ENCODE measurements at regions not wholly inside any gene's neighbourhood (a gene's known extent, or its start where the extent isn't known, plus 50 kb on each side); places are given as distances from the start of the nearest gene placed in this dataset.

GRCh38 chr1:204814166-204814884 is 56.3 kb upstream of the NFASC start:
- intact Hi-C loops (cut with micrococcal nuclease), result no loop called here
- DNase-seq (no peak), ATAC-seq (no peak)
- Mint-ChIP-seq H3K36me3 (ENCODE audit: low read depth) (no peaks in the 10 kb centered on the region), H3K27ac (no peak overlapping the region), H3K9me3 (no peaks in the 10 kb centered on the region), H3K27me3 (peaks cover 6% of the 10 kb centered on the region), H3K4me3 (no peak overlapping the region), H3K4me1 (ENCODE audit: low read depth) (no peaks in the 10 kb centered on the region)
- ChIA-PET CTCF (interaction anchor here (1.4 to 13.1 kb wide), 5 partner anchors 7 to 246 kb away, joined by 3 to 176 read pairs (median 11); no protein-coding TSS in a partner anchor), POLR2A (interaction anchor here (0.6 kb wide), 1 partner anchor 1282 kb away, joined by 3 read pairs; no protein-coding TSS in a partner anchor)
- no peak for TF ChIP-seq CTCF (IDR thresholded peaks at IDR 0.05)

GRCh38 chr1:204817341-204817740 is 53.3 kb upstream of the NFASC start:
- TF ChIP-seq CTCF (IDR thresholded peaks at IDR 0.05), result no peak
- ATAC-seq (no peak), DNase-seq (no peak)
- no peak overlapping the region for H3K4me3 Mint-ChIP-seq
- peaks cover 6% of the 10 kb centered on the region for H3K27me3 Mint-ChIP-seq
- no peaks in the 10 kb centered on the region for H3K36me3 Mint-ChIP-seq (ENCODE audit: low read depth)
- intact Hi-C loops (cut with micrococcal nuclease), result no loop called here
- POLR2A ChIA-PET, result no interaction called here
- no peaks in the 10 kb centered on the region for H3K9me3 Mint-ChIP-seq
- H3K4me1 Mint-ChIP-seq (ENCODE audit: low read depth), result no peaks in the 10 kb centered on the region
- H3K27ac Mint-ChIP-seq, result no peak overlapping the region
- CTCF ChIA-PET, result interaction anchor here (0.7 to 13.1 kb wide), 2 partner anchors 10 to 159 kb away, joined by 3 to 116 read pairs; no protein-coding TSS in a partner anchor

GRCh38 chr1:204818998-204819397 is 51.7 kb upstream of the NFASC start:
- ATAC-seq (no peak), DNase-seq (no peak)
- Mint-ChIP-seq H3K36me3 (ENCODE audit: low read depth) (no peaks in the 10 kb centered on the region), H3K4me3 (no peak overlapping the region), H3K27ac (no peak overlapping the region), H3K9me3 (no peaks in the 10 kb centered on the region), H3K27me3 (peaks cover 6% of the 10 kb centered on the region), H3K4me1 (ENCODE audit: low read depth) (no peaks in the 10 kb centered on the region)
- ChIA-PET POLR2A (no interaction called here), CTCF (interaction anchor here (13.1 kb wide), 1 partner anchor 11 kb away, joined by 116 read pairs; no protein-coding TSS in a partner anchor)
- intact Hi-C loops (cut with micrococcal nuclease), result no loop called here
- TF ChIP-seq CTCF (IDR thresholded peaks at IDR 0.05), result no peak

GRCh38 chr1:204819495-204819894 is 51.2 kb upstream of the NFASC start:
- H3K36me3 Mint-ChIP-seq (ENCODE audit: low read depth), result no peaks in the 10 kb centered on the region
- no peak overlapping the region for H3K4me3 Mint-ChIP-seq
- H3K27me3 Mint-ChIP-seq, result peaks cover 6% of the 10 kb centered on the region
- DNase-seq, result no peak
- ChIA-PET POLR2A (no interaction called here), CTCF (interaction anchor here (4.5 to 13.1 kb wide), 2 partner anchors 12 to 28 kb away, joined by 15 to 116 read pairs; no protein-coding TSS in a partner anchor)
- no peaks in the 10 kb centered on the region for H3K4me1 Mint-ChIP-seq (ENCODE audit: low read depth)
- no peak overlapping the region for H3K27ac Mint-ChIP-seq
- no peak for TF ChIP-seq CTCF (IDR thresholded peaks at IDR 0.05)
- ATAC-seq, result no peak
- no peaks in the 10 kb centered on the region for H3K9me3 Mint-ChIP-seq
- intact Hi-C loops (cut with micrococcal nuclease), result no loop called here

All from activated CD8-positive, alpha-beta T cell treated with anti-CD3 and anti-CD28 coated beads for 36 hours (primary cell).